PC-3 (cell line): ENCODE measurements at regions not wholly inside any gene's neighbourhood (a gene's known extent, or its start where the extent isn't known, plus 50 kb on each side); places are given as distances from the start of the nearest gene placed in this dataset.

Source experiments
- CTCF ChIP-seq: fragments of 300-600 bp; sonication (generic); conservative IDR thresholded peaks from 2 replicates; pipeline ENCODE4 v1.5.1; 2017; ENCODE audit warnings: antibody characterized with exemption, low read depth, mild to moderate bottlenecking, low read length
- EZH2 ChIP-seq: fragments of 300-600 bp; sonication (generic); IDR thresholded peaks from one replicate; pipeline ENCODE4 v1.6.1; 2017; ENCODE audit warnings: antibody characterized with exemption, mild to moderate bottlenecking, low read length; ENCODE audit not compliant: unreplicated experiment
- EZH2phosphoT487 ChIP-seq: fragments of 300-600 bp; sonication (generic); IDR thresholded peaks from 2 replicates; pipeline ENCODE4 v1.6.1; 2018; ENCODE audit warnings: mild to moderate bottlenecking, antibody characterized with exemption, low read length, borderline replicate concordance

- no peak for TF ChIP-seq CTCF
- TF ChIP-seq EZH2phosphoT487, result no peak
- no peak for TF ChIP-seq EZH2
Observed at GRCh38 chr5:123800640-123801039, 288.7 kb downstream of the CSNK1G3 start.
